ENCODE measurements at regions not wholly inside any gene's neighbourhood (a gene's known extent, or its start where the extent isn't known, plus 50 kb on each side); places are given as distances from the start of the nearest gene placed in this dataset.

DNA sequence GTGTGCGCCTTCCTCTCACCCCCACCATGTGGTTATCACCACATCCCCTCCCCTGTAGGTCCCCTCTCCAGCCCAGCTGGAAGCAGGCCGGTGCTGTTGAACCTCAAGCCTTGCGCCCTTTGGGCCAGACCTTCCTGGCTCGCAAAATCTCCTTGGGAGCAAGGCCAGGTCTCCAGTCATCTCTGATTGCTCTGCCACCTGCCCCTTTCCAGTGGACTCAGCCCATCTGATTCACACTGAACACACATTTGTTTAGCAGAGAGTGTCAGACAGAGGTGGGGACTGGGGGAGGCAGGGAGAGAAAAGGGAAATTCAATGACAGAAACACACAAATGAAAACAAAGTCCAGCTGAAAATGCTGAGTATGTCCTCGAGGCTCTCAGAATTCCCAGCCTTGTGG lies 119.4 kb downstream of the TPRA1 start:
- TF ChIP-seq, protein P1, sequence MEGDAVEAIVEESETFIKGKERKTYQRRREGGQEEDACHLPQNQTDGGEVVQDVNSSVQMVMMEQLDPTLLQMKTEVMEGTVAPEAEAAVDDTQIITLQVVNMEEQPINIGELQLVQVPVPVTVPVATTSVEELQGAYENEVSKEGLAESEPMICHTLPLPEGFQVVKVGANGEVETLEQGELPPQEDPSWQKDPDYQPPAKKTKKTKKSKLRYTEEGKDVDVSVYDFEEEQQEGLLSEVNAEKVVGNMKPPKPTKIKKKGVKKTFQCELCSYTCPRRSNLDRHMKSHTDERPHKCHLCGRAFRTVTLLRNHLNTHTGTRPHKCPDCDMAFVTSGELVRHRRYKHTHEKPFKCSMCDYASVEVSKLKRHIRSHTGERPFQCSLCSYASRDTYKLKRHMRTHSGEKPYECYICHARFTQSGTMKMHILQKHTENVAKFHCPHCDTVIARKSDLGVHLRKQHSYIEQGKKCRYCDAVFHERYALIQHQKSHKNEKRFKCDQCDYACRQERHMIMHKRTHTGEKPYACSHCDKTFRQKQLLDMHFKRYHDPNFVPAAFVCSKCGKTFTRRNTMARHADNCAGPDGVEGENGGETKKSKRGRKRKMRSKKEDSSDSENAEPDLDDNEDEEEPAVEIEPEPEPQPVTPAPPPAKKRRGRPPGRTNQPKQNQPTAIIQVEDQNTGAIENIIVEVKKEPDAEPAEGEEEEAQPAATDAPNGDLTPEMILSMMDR (IDR thresholded peaks at IDR 0.05) = no peak
- TF ChIP-seq EZH2 (IDR thresholded peaks at IDR 0.05; ENCODE audit: borderline replicate concordance, insufficient read depth, low read depth, low read length, poor library complexity, severe bottlenecking) = no peak
